ENCODE measurements at regions not wholly inside any gene's neighbourhood (a gene's known extent, or its start where the extent isn't known, plus 50 kb on each side); places are given as distances from the start of the nearest gene placed in this dataset.

- TF ChIP-seq, protein P1, sequence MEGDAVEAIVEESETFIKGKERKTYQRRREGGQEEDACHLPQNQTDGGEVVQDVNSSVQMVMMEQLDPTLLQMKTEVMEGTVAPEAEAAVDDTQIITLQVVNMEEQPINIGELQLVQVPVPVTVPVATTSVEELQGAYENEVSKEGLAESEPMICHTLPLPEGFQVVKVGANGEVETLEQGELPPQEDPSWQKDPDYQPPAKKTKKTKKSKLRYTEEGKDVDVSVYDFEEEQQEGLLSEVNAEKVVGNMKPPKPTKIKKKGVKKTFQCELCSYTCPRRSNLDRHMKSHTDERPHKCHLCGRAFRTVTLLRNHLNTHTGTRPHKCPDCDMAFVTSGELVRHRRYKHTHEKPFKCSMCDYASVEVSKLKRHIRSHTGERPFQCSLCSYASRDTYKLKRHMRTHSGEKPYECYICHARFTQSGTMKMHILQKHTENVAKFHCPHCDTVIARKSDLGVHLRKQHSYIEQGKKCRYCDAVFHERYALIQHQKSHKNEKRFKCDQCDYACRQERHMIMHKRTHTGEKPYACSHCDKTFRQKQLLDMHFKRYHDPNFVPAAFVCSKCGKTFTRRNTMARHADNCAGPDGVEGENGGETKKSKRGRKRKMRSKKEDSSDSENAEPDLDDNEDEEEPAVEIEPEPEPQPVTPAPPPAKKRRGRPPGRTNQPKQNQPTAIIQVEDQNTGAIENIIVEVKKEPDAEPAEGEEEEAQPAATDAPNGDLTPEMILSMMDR (IDR thresholded peaks at IDR 0.05 in 4 of 5, conservative IDR thresholded peaks at IDR 0.05 in 1 of 5) = no peak
- no peak for TF ChIP-seq POLR2A (IDR thresholded peaks at IDR 0.05)
These were observed 285.1 kb upstream of the ARRDC3 start for GRCh38 chr5:91668261-91668660.
